Stomach smooth muscle (tissue), 2 donors: ENCODE measurements at regions not wholly inside any gene's neighbourhood (a gene's known extent, or its start where the extent isn't known, plus 50 kb on each side); places are given as distances from the start of the nearest gene placed in this dataset.

ENCODE experiments used
- H3K27ac ChIP-seq: one replicate; pipeline ENCODE4 v1.7.0; 2013; ENCODE audit warnings: mild to moderate bottlenecking, low read length, inconsistent platforms
- H3K27me3 ChIP-seq, 2 donors: one replicate each; pipeline ENCODE4 v1.7.0; 2013; ENCODE audit warnings: low read length in 2 of 2; ENCODE audit not compliant: insufficient read depth in 2 of 2, control insufficient read depth in 1 of 2
- H3K36me3 ChIP-seq, 2 donors: one replicate each; pipeline ENCODE4 v1.7.0; 2013; ENCODE audit warnings: low read length in 2 of 2; ENCODE audit not compliant: control insufficient read depth in 2 of 2, insufficient read depth in 2 of 2
- H3K4me1 ChIP-seq: one replicate; pipeline ENCODE4 v1.7.0; 2013; ENCODE audit warnings: low read length; ENCODE audit not compliant: control insufficient read depth, insufficient read depth
- H3K4me3 ChIP-seq, 2 donors: one replicate each; pipeline ENCODE4 v1.7.0; 2013; ENCODE audit warnings: low read length in 2 of 2
- H3K9ac ChIP-seq, 2 donors: one replicate each; pipeline ENCODE4 v1.7.0; 2013; ENCODE audit warnings: low read length in 2 of 2, mild to moderate bottlenecking in 1 of 2
- H3K9me3 ChIP-seq, 2 donors: one replicate each; pipeline ENCODE4 v1.7.0; 2013; ENCODE audit warnings: low read length in 2 of 2; ENCODE audit not compliant: control insufficient read depth in 2 of 2
- donor health status: healthy.
- donor health status: Pancreatic carcinoma.

DNA sequence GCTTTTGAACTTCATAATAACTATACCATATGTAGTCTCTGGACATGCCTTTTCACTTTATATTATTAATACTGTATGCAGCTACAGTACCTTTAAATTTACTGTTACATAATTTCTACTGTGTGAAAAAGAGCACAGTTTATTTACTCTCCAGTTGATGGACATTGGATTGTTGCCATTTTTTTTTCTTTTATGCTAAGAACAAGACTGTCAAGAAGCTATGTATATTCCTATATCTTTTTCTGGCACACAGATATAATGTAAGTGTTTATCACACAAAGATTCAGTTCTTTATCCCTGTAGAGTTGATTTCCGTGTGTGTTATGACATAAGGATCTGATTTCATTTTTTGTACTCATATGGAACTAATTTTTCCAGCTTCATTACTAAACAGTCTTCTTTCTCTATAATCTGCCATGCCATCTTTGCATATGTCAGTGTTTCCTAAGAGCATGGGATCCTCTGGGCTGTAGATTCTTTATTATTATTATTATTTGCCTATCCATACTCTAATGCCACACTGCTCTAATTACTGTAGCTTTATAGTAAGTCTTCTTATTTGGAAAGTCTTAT, 593.0 kb upstream of the ATP2B1 start:
- H3K4me1 ChIP-seq: no peaks in the 10 kb centered on the region
- H3K9me3 ChIP-seq: no peaks in the 10 kb centered on the region
- no peak overlapping the region for H3K9ac ChIP-seq
- no peaks in the 10 kb centered on the region for H3K36me3 ChIP-seq
- no peak overlapping the region for H3K4me3 ChIP-seq
- no peaks in the 10 kb centered on the region for H3K27me3 ChIP-seq
- no peak overlapping the region for H3K27ac ChIP-seq

DNA sequence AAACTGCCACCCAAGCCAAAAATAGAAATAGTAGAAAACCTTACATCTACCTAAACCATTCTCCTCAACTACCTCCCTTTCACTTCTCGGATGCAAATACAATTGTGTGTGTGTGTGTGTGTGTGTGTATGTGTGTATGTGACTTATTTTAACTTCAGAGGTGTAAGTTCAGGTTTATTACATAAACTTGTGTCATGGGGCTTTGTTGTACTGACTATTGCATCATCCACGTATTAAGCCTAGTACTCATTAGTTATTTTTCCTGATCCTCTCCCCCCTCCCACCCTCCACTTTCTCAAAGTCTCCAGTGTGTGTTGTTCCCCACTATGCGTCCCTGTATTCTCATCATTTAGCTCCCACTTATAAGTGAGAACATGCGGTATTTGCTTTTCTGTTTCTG, 592.5 kb upstream of the ATP2B1 start:
- Histone ChIP-seq H3K27ac (no peak overlapping the region), H3K4me3 (no peak overlapping the region), H3K27me3 (no peaks in the 10 kb centered on the region), H3K4me1 (no peaks in the 10 kb centered on the region), H3K36me3 (no peaks in the 10 kb centered on the region), H3K9me3 (no peaks in the 10 kb centered on the region), H3K9ac (no peak overlapping the region)

DNA sequence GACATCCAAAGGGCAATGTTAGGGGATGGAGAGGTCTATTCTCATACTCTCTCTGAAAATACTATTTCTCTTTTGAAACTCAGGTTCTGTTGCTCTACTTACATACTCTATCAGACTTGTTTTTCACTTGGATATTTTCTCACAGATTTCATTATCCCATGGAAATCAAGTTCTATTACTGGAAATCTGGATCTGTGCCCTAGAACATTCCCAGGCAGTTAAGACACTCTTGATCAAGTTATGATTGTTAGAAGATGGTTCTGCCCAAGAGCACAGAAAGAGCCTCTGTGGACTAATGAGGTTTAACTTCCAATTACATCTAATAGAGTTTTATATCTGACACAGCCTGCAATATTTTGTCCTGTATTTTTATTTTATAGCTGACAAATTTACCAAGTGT, 591.0 kb upstream of the ATP2B1 start:
- Histone ChIP-seq H3K27me3 (no peaks in the 10 kb centered on the region), H3K4me3 (no peak overlapping the region), H3K4me1 (no peaks in the 10 kb centered on the region), H3K9ac (no peak overlapping the region), H3K27ac (no peak overlapping the region), H3K36me3 (no peaks in the 10 kb centered on the region), H3K9me3 (no peaks in the 10 kb centered on the region)

DNA sequence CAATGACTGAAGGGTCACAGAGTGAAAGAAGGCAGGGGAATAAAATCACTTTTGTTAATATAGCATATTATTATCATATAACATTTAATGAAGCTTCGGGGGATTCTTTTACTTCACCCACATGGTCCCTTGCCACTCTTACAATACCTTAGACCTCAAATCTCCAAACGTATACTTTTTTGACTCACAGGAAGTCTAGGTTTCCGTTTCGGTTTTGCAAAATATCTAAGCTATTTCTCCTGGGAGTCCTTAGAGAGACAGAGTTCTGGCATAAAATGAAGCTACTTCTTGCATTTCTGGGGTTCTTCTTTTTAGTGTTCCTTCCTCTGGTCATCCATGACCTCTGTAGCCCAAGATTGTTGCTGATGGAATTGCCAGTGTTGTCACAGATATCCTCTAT, 590.5 kb upstream of the ATP2B1 start:
- no peaks in the 10 kb centered on the region for H3K27me3 ChIP-seq
- H3K9me3 ChIP-seq: no peaks in the 10 kb centered on the region
- no peak overlapping the region for H3K4me3 ChIP-seq
- no peaks in the 10 kb centered on the region for H3K4me1 ChIP-seq
- no peak overlapping the region for H3K27ac ChIP-seq
- H3K36me3 ChIP-seq: no peaks in the 10 kb centered on the region
- H3K9ac ChIP-seq: no peak overlapping the region

DNA sequence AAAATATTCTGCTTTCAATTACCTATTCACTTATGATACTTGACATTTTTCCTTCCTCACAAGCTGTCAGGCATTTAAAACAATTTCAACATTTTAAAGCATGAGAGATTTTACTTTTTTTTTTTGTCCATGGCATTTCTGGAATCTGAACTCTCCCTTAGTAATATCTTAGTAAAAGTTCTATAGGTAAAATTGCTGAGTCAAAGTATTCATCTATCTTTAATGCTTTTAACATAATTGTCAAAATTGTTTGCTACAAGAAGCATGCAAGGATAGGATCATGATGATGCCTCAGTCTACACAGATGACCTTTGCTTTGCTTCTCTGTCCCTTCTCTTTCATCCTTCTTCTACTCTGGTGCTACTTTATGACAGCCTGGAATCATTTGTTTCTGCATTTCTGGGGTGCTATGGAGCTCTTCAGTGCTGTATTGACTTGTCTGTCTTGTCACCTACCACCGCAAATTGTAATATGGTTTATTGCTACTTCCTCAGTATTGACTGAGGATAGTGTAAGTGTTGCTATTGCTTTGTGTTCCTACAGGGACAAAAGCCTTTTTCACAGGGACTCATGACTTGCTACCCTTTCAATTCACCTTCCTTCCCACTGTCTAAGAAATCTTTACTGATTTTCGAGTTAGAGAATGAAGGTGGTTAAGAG, 589.8 kb upstream of the ATP2B1 start:
- no peaks in the 10 kb centered on the region for H3K27me3 ChIP-seq

DNA sequence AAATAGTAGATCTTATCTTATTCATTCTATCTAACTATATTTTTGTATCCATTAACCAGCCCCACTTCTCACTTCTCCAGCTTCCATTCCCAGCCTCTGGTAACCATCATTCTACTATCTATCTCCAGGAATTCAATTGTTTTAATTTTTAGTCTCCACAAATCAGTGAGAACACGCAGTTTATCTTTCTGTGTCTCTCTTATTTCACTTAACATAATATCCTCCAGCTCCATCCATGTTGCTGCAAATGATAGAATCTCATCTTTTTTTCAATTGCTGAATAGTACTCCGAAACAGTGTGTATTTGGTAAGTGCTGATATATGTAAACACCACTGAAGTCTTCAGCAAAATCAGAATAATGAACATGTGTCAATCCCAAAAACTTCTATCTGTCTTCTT, 587.2 kb upstream of the ATP2B1 start:
- Histone ChIP-seq H3K9ac (no peak overlapping the region), H3K27ac (no peak overlapping the region), H3K4me1 (no peaks in the 10 kb centered on the region), H3K27me3 (no peaks in the 10 kb centered on the region), H3K9me3 (no peaks in the 10 kb centered on the region), H3K4me3 (no peak overlapping the region), H3K36me3 (no peaks in the 10 kb centered on the region)

More for the DNA sequence above, 589.8 kb upstream of the ATP2B1 start:
- Histone ChIP-seq H3K9me3 (no peaks in the 10 kb centered on the region), H3K4me3 (no peak overlapping the region), H3K9ac (no peak overlapping the region), H3K27ac (no peak overlapping the region), H3K4me1 (no peaks in the 10 kb centered on the region), H3K36me3 (no peaks in the 10 kb centered on the region)

DNA sequence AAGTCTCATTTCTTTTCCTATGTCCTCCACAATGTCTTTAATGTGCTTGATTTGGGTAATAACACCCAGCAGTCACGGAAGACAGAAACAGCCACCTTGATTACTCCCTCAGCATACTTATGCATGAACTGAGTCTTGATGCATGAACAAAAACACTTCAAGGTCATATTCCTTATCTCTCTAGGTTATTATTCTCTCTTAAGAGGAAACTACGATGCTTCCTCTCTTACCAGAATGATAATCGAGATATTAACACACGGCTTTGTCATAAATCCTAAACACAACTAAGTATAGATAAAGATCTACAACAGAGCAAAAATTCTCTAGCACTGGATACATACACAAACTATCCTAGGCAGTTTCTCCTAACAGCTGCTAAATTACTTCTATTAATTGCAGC, 583.5 kb upstream of the ATP2B1 start:
- no peaks in the 10 kb centered on the region for H3K36me3 ChIP-seq
- no peaks in the 10 kb centered on the region for H3K27me3 ChIP-seq
- H3K9ac ChIP-seq: no peak overlapping the region
- H3K27ac ChIP-seq: no peak overlapping the region
- no peaks in the 10 kb centered on the region for H3K9me3 ChIP-seq
- H3K4me1 ChIP-seq: no peaks in the 10 kb centered on the region
- no peak overlapping the region for H3K4me3 ChIP-seq

DNA sequence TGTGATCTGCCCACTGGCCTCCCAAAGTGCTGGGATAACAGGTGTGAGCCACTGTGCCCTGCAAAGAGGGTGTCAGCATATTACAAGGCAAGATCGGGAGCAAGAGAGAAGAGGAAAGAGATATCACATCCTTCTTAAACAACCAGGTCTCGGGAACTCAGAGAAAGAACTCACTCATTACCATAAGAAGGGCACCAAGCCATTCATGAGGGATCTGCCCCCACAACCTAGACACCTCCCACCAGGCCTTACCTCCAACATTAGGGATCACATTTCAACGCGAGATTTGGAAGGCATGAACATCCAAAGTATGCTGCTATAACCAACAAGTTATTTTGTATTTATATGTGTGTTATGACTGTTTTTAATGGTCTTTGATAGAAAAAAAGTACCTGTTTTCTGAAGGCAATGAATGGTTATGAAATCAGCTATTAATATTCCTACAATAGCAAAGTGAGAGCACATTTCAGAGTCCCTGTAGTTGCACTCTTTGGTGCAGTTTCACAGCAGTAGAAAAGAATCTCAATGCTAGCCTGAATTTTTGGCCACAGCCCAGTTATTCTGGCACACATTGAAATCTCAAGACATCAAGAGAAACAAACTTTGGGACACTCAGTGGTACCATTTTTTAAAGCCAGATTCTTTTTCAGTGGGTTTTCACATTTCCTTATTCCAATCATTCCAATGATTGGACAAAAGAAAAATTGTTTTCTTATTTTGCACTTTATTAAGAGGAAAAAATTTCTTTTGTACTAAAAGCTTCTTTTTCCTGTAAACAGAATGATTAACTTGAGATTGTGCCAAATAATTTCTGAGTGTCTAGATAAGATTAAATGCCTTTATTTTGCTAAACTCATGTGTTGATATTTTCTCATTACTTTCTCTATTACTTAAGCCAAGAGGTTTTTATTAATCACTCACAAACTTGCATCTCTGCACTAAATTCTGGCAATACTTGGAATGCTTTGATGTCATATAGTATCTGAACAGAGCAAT, 582.6 kb upstream of the ATP2B1 start:
- Histone ChIP-seq H3K27me3 (no peaks in the 10 kb centered on the region), H3K4me3 (no peak overlapping the region), H3K4me1 (no peaks in the 10 kb centered on the region), H3K9me3 (no peaks in the 10 kb centered on the region), H3K27ac (no peak overlapping the region), H3K9ac (no peak overlapping the region), H3K36me3 (no peaks in the 10 kb centered on the region)

DNA sequence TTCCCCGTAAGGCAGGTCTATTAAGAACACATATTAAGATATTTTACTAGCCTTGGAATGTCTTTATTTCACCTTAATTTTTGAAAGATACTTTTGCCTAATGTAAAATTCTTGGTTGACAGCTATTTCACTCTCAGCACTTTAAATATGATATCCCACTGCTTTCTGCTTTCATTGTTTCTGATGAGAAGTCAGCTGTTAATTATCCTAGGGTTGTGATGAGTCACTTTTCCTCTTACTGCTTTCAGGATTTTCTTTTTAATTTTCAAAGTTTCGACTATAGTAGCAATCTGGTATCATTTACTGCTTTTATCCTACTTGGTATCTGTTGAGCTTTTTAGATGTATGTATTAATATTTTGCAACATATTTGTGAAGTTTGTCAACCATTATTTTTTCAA, 578.9 kb upstream of the ATP2B1 start:
- H3K9me3 ChIP-seq: no peaks in the 10 kb centered on the region
- no peak overlapping the region for H3K27ac ChIP-seq
- no peak overlapping the region for H3K4me3 ChIP-seq
- no peaks in the 10 kb centered on the region for H3K4me1 ChIP-seq
- no peaks in the 10 kb centered on the region for H3K27me3 ChIP-seq
- no peaks in the 10 kb centered on the region for H3K36me3 ChIP-seq
- no peak overlapping the region for H3K9ac ChIP-seq

DNA sequence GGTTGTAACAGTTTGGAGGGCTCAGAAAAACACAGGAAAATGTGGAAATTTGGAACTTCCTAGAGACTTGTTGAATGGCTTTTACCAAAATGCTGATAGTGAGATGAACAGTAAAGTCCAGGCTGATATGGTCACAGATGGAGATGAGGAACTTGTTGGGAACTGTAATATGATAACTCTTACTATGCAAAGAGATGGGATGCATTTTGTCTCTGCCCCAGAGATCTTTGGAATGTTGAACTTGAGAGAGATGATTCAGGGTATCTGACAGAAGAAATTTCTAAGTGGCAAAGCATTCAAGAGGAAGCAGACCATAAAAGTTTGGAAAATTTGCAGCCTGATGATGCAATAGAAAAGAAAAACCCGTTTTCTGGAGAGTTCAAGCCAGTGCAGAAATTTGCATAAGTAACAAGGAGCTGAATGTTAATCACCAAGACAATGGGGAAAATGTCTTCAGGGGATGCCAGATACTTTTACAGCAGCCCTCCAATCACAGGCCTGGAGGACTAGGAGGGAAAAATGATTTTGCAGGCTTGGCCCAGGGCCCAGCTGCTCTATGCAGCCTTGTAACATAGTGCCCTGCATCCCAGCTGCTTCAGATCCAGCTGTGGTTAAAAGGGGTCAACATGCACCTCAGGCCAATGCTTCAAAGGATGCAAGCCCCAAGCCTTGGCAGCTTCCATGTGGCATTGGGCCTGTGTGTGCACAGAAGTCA, 572.7 kb upstream of the ATP2B1 start:
- no peak overlapping the region for H3K9ac ChIP-seq
- no peaks in the 10 kb centered on the region for H3K9me3 ChIP-seq
- no peaks in the 10 kb centered on the region for H3K36me3 ChIP-seq
- H3K27me3 ChIP-seq: no peaks in the 10 kb centered on the region
- no peak overlapping the region for H3K4me3 ChIP-seq
- no peaks in the 10 kb centered on the region for H3K4me1 ChIP-seq
- no peak overlapping the region for H3K27ac ChIP-seq
